HG03460 (cell line): ENCODE measurements at regions not wholly inside any gene's neighbourhood (a gene's known extent, or its start where the extent isn't known, plus 50 kb on each side); places are given as distances from the start of the nearest gene placed in this dataset.

Experiments used
- ATAC-seq: cut with Tn5 transposase; IDR thresholded peaks from one replicate; pipeline ENCODE4 v1.9.1; 2021; ENCODE audit not compliant: unreplicated experiment

- no peak for ATAC-seq
Observed at GRCh38 chr5:124341066-124341858, 405.2 kb downstream of the ZNF608 start.

GRCh38 chr5:124337996-124338395 is 408.4 kb downstream of the ZNF608 start:
- ATAC-seq: no peak

GRCh38 chr5:124333298-124333979 is 413.0 kb downstream of the ZNF608 start:
- ATAC-seq: no peak

- ATAC-seq: no peak
Observed at GRCh38 chr5:124332273-124332672, 414.2 kb downstream of the ZNF608 start.

GRCh38 chr5:124330595-124331220 is 415.7 kb downstream of the ZNF608 start:
- no peak for ATAC-seq

- ATAC-seq: no peak
Observed at GRCh38 chr5:124328201-124328600, 418.2 kb downstream of the ZNF608 start.

- ATAC-seq: no peak
Observed at GRCh38 chr5:124318661-124319060, 427.8 kb downstream of the ZNF608 start.

GRCh38 chr5:124317451-124317850 is 429.0 kb downstream of the ZNF608 start:
- no peak for ATAC-seq

GRCh38 chr5:124315741-124316415 is 430.6 kb downstream of the ZNF608 start:
- ATAC-seq: no peak

- no peak for ATAC-seq
Observed at GRCh38 chr5:124310453-124310852, 436.0 kb downstream of the ZNF608 start.

- no peak for ATAC-seq
Observed at GRCh38 chr5:124309241-124309980, 437.0 kb downstream of the ZNF608 start.

- ATAC-seq: no peak
Observed at GRCh38 chr5:124303366-124303765, 443.1 kb downstream of the ZNF608 start.

- ATAC-seq: no peak
Observed at GRCh38 chr5:124302533-124302932, 443.9 kb downstream of the ZNF608 start.

- no peak for ATAC-seq
Observed at GRCh38 chr5:124301850-124302249, 444.6 kb downstream of the ZNF608 start.

- no peak for ATAC-seq
Observed at GRCh38 chr5:124300815-124301621, 445.4 kb downstream of the ZNF608 start.

GRCh38 chr5:124297826-124298225 is 448.6 kb downstream of the ZNF608 start:
- no peak for ATAC-seq

GRCh38 chr5:124292322-124292855 is 454.1 kb downstream of the ZNF608 start:
- ATAC-seq: no peak

- no peak for ATAC-seq
Observed at GRCh38 chr5:124289641-124290311, 456.7 kb downstream of the ZNF608 start.

- ATAC-seq: no peak
Observed at GRCh38 chr5:124289130-124289529, 457.3 kb downstream of the ZNF608 start.
